ENCODE measurements at regions not wholly inside any gene's neighbourhood (a gene's known extent, or its start where the extent isn't known, plus 50 kb on each side); places are given as distances from the start of the nearest gene placed in this dataset.

DNA sequence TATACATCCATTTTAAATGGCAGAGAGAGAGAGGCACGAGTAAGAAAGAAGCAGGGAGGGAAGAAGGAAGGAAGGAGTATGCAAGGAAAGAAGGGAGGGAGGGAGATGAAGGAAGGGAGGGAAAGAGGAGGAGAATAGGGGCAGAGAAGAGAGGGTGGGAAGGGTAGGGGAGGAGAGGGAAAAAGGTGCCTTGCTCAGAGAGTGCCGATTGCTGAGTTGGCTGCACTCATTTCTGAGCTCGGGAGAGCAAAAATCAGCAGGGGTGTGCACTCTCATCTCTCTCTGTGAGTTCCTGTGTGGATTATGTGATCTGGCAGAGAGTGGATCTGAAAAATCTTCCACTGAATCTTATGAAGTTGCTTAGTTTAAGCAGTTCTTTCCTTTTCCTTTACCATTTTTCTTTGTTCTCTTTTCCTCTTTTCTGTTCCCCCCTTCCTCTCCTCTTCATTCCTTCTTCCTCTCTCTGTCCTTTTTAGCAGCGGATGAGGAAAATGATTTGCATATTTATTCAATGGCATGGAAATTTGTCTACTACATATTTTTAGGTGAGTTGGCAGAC, 108.7 kb downstream of the PERP start:
- TF ChIP-seq BACH1 (tag; IDR thresholded peaks at IDR 0.05) (no peak), ADNP (tag; IDR thresholded peaks at IDR 0.05) (no peak), PCBP2 (IDR thresholded peaks at IDR 0.05; ENCODE audit: low read depth, low read length, poor library complexity, severe bottlenecking) (no peak), RAD21 (CRISPR knock-in tag; conservative IDR thresholded peaks at IDR 0.05 in 1 of 2, IDR thresholded peaks at IDR 0.05 in 1 of 2) (no peak), ZNF395 (CRISPR knock-in tag; IDR thresholded peaks at IDR 0.05) (no peak), ATF7 (IDR thresholded peaks at IDR 0.05) (peak; percentile 23; the same call in 1 of the 2 replicates), EP400 (IDR thresholded peaks at IDR 0.05) (no peak), TRIM24 (IDR thresholded peaks at IDR 0.05) (no peak), GTF2F1 (IDR thresholded peaks at IDR 0.05; ENCODE audit: low read depth, low read length) (no peak), ZNF124 (CRISPR knock-in tag; IDR thresholded peaks at IDR 0.05) (no peak), CTCF (IDR thresholded peaks at IDR 0.05 in 2 of 3, conservative IDR thresholded peaks at IDR 0.05 in 1 of 3; ENCODE audit: insufficient read depth in 2 of 3, low read depth in 1 of 3, low read length in 3 of 3) (no peak), SMARCE1 (IDR thresholded peaks at IDR 0.05) (no peak)
- TF ChIP-seq, protein P1, sequence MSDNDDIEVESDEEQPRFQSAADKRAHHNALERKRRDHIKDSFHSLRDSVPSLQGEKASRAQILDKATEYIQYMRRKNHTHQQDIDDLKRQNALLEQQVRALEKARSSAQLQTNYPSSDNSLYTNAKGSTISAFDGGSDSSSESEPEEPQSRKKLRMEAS (CRISPR knock-in tag; IDR thresholded peaks at IDR 0.05), result no peak
- TF ChIP-seq, protein P2, sequence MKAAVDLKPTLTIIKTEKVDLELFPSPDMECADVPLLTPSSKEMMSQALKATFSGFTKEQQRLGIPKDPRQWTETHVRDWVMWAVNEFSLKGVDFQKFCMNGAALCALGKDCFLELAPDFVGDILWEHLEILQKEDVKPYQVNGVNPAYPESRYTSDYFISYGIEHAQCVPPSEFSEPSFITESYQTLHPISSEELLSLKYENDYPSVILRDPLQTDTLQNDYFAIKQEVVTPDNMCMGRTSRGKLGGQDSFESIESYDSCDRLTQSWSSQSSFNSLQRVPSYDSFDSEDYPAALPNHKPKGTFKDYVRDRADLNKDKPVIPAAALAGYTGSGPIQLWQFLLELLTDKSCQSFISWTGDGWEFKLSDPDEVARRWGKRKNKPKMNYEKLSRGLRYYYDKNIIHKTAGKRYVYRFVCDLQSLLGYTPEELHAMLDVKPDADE (conservative IDR thresholded peaks at IDR 0.05; ENCODE audit: control insufficient read depth, low read depth, low read length), result no peak

Measured in K562 (cell line).